ENCODE measurements at regions not wholly inside any gene's neighbourhood (a gene's known extent, or its start where the extent isn't known, plus 50 kb on each side); places are given as distances from the start of the nearest gene placed in this dataset.

DNA sequence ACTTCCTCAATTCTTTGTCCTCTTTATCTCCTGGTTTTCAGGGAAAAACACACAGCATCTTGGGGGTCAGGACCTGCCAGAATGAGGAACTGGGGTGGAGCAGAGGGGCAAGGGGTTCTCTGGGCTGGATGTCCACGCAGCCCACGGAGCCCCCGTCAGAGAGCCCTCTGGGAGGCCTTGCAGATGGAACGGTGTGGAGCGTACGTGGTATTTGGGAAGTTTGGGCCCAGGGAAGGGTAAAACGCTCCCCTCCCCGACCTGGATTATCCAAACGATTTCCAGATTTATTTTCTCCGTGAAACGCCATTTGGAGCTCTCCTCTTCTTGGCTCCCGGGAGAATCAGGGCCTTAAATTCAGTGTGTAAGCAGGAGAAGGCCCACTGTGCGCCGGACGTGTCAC, 51.7 kb upstream of the ZNF536 start:
- DNase-seq (ENCODE audit: low spot score) (no peak), ATAC-seq (ENCODE audit: insufficient number of reproducible peaks, low FRiP score, low read depth) (no peak)
- Histone ChIP-seq H3K27ac (no peak overlapping the region), H3K27me3 (replicated peaks; ENCODE audit: insufficient read depth) (no peaks in the 10 kb centered on the region), H3K4me3 (no peak overlapping the region), H3K4me1 (ENCODE audit: control insufficient read depth in 1 of 2, low read depth in 2 of 2) (no peaks in the 10 kb centered on the region), H3K36me3 (no peaks in the 10 kb centered on the region), H3K9me3 (no peaks in the 10 kb centered on the region)
- no peak for TF ChIP-seq CTCF (IDR thresholded peaks at IDR 0.05)

DNA sequence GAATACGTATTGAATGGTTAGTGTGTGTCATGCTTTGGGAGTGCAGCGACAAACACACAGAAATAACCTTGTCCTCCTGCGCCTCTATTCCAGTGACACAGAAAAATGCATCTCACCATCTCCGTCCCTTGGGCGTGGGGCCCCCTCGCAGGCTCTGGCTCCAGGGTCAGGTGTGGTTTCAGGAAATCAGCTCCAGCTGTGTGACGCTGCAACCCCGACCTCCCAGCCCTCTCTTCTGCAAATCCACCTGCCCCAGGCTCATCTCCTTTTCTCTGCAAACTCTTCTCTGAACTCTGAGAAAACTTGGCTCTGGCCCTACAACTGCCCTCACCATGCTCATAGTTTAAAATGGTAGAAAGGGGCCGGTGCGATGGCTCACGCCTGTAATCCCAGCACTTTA, 51.3 kb upstream of the ZNF536 start:
- no peak for DNase-seq (ENCODE audit: low spot score)
- no peak for ATAC-seq (ENCODE audit: insufficient number of reproducible peaks, low FRiP score, low read depth)

More for the DNA sequence above, 51.3 kb upstream of the ZNF536 start:
- Histone ChIP-seq H3K9me3 (no peaks in the 10 kb centered on the region), H3K27ac (no peak overlapping the region), H3K4me3 (no peak overlapping the region), H3K27me3 (replicated peaks; ENCODE audit: insufficient read depth) (no peaks in the 10 kb centered on the region), H3K4me1 (ENCODE audit: control insufficient read depth in 1 of 2, low read depth in 2 of 2) (no peaks in the 10 kb centered on the region), H3K36me3 (no peaks in the 10 kb centered on the region)
- TF ChIP-seq CTCF (IDR thresholded peaks at IDR 0.05), result no peak

Data from thoracic aorta (tissue), 2 donors.